HG03060 (cell line): ENCODE measurements at regions not wholly inside any gene's neighbourhood (a gene's known extent, or its start where the extent isn't known, plus 50 kb on each side); places are given as distances from the start of the nearest gene placed in this dataset.

Source experiments
- ATAC-seq: cut with Tn5 transposase; IDR thresholded peaks from one replicate; pipeline ENCODE4 v1.9.1; 2021; ENCODE audit warnings: low read depth, moderate number of reproducible peaks; ENCODE audit not compliant: unreplicated experiment

GRCh38 chr6:132934496-132934895, 120.1 kb downstream of the RPS12 start:
- ATAC-seq, result no peak

DNA sequence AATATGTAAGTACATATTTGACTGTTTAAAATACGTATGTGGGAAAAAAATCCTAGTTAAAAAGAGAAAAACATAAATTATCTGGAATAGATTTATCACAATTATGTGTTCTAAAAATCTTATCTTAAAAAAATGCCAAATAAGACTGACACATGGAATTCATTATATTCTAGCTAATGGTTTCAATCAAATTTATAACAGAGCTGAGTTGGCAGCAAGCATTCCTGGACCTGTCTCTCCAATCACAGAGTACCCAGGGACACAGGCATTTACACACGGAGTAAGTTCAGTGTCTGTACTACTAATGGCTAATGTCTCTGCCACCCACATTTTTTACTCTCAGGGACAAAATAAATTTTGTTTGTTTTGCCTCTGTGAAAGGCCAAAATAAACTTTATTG, 122.3 kb downstream of the RPS12 start:
- ATAC-seq, result no peak

GRCh38 chr6:132937466-132937906, 123.1 kb downstream of the RPS12 start:
- no peak for ATAC-seq

DNA sequence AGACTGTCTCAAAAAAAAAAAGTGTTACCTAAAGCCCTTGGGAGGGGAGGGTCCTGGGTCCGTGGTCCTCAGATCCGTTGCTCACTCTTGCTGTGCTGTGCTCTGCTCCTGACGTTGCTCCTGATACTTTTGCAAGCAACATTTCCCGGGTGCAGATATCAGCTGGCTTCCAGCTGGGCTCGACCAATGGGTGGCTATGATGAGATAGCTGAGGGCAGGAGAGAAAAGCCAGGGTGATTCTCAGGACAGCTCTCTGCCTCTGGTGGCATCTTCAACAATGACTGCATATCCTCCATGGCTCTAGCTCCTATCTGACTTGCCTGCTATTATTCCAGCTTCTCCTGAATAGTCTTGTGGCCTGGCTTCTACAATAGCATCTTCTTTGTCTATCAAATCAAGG, 134.5 kb downstream of the RPS12 start:
- ATAC-seq, result no peak

DNA sequence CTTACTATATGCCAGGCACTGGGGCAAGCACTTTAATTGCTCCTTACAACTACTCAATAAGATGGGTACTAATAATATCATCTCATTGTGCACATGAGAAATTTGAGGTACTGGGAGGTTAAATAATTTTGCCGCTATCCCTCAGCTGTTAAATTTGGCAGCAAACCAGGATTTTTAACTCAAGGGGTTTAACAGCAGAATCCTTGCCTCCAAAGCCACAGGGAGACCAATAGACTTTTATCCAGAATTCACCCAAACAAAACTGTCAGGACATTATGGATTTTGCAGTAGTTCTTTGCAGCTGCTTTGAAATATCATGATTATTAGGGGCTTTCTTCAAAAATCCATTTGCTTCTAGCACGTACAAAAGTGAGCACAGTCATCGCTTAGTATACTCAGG, 136.2 kb downstream of the RPS12 start:
- ATAC-seq, result no peak

- no peak for ATAC-seq
Observed at GRCh38 chr6:132952031-132952867, 137.9 kb downstream of the RPS12 start.

DNA sequence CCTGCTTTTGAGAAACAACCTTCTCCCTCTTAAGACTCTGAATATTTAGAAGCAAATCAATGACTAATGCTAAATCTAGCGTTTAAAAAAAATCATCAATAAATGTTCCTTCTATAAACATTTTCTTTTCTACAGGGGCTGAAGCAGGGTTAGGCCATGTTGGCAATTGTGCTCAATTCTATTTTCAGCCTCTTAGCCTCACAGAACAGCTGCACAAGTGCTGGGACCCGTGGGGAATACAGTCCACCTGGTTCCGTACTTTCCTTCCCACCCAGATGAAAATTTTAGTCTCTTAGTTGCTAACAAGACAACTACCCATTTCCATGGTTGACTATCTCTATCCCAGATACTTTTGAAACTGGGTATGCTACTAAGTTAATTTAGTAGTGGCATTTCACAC, 138.6 kb downstream of the RPS12 start:
- ATAC-seq, result no peak

DNA sequence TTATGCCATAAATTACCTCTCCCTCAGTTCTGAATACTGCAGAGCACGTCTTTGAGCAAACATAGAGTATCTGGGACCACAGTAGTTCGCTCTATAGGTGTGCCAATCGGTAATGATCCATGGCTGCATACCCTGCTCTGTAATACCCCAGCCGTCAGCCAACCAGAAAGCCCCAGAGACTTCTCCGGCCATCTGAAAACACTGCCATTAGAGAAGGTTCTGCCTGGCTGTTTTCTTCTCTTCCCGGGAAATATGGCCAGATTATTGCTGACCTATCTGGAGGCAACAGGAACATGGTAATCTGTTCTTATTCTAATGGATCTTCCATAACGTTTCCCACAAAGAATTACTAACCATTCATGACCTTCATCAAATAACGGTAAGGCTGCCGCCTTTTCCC, 139.9 kb downstream of the RPS12 start:
- ATAC-seq, result no peak

DNA sequence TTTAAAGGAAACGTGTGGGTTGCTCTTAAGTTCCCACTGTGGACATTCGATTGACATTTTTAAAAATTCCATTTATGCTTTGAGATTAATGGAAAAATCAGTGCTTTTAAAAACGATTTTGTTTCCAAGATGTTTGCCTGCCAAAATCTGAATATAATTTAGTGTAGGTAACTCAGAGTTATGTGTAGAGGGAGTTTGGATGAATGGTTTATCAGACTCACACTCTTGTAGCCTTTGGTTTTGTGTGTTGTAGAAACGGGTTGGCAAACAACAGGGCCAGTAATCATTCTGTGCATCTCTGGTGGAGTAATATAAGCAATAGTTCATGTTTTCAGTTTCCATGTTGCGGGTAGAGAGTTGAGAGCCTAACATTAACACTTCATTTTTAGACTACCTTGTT, 140.6 kb downstream of the RPS12 start:
- ATAC-seq, result no peak

DNA sequence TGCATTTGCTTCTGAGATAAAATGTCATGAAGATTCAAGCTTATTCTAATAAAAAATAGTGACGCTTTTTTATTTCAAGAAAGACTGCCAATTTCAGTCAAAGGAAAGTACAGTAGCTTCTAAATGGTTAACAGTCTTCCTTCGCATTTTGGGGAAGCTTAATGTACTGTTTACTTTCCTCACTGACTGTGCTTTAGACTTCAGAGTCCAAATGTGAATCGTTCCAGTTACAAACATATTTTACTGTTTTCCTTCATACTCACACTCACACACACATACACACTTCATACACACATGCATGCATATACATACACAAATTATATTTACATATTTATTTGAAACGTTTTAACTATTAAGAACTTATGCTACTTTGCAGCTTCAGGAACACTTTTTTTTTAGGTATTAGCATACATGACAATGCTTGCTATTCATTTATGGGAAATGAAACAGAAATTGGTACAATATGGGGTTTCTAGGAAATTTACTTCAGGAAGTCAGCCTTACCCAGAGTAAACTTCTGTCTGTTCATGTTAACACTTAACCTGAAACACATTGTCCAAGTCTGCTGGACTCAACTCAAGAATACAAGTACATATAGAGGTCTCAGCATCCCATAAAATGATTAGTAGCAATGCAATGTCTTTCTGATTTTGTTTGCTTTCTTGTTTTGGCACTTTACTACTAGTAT, 145.4 kb downstream of the RPS12 start:
- ATAC-seq, result no peak

- ATAC-seq, result no peak
Observed at GRCh38 chr6:132960720-132961119, 146.4 kb downstream of the RPS12 start.

GRCh38 chr6:132961122-132961521, 146.8 kb downstream of the RPS12 start:
- no peak for ATAC-seq

GRCh38 chr6:132961610-132962009, 147.2 kb downstream of the RPS12 start:
- ATAC-seq, result no peak

- no peak for ATAC-seq
Observed at GRCh38 chr6:132962936-132963868, 148.8 kb downstream of the RPS12 start.

GRCh38 chr6:132964101-132964867, 149.9 kb downstream of the RPS12 start:
- ATAC-seq, result no peak

- no peak for ATAC-seq
Observed at GRCh38 chr6:132964868-132965382, 150.6 kb downstream of the RPS12 start.

- ATAC-seq, result no peak
Observed at GRCh38 chr6:132967871-132968270, 153.5 kb downstream of the RPS12 start.

- ATAC-seq, result no peak
Observed at GRCh38 chr6:132968419-132968950, 154.1 kb downstream of the RPS12 start.

GRCh38 chr6:132969196-132969595, 154.8 kb downstream of the RPS12 start:
- no peak for ATAC-seq

DNA sequence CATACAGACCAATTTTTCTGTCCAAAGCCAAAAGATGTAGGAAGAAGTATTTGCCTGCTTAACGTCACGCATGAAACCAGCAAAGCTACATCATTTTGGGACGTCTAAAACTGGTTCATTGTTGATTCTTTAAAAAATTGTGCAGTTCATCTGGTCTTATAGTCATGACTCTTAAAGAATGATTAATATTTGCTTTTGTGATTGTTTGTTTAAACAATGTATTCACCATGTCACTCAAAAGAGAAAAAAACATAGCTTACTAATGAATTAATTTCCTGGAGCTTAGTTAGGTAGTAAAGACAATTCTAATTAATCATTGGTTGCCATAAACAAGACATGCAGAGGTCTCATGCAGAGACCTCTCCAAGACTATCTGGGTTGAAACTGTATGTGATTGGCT, 157.3 kb downstream of the RPS12 start:
- no peak for ATAC-seq
